Suppressor macrophage treated with lipopolysaccharide for 4 hours (primary cell): ENCODE measurements at regions not wholly inside any gene's neighbourhood (a gene's known extent, or its start where the extent isn't known, plus 50 kb on each side); places are given as distances from the start of the nearest gene placed in this dataset.

Experiments used
- DNase-seq: peaks from one replicate; pipeline ENCODE4 v3.0.0-alpha.2; 2020

DNA sequence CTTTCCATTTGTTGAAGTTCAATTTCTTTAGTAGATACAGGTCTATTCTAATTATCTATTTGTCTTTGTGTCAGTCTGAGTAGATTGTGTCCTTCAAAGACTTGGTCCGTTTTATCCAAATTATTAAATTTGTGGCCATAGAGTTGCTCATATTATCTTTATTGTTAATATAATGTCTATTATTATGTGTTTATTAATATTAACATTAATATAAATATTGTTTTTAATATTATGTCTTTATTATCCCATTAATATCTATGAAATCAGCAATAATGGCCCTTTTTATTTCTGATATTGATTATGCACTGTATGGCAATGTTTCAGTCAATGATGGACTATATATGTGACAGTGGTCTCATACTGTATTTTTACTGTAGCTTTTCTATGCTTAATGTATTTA lies 2067.3 kb upstream of the AGA start:
- DNase-seq: no peak

- no peak for DNase-seq
Measured at GRCh38 chr4:179521952-179522351, 2079.7 kb upstream of the AGA start.

DNA sequence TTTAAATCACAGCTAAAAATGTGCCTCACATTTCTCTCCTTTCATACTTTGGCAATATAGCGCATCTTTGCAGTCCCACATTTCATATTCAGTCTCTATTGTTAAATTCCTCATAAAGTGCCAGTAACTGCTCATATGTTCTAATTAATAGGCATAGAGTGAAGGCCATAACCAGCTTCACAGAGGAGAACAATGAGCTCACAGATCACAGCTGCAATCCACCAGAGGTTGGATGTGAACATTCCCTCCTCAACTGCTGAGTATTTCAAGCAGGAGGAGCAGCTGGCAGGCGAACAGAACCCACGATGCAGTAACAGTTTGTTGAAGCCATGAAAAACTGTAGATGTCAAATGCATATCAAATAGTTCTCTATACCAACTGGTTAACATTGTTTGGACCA lies 2088.7 kb upstream of the AGA start:
- no peak for DNase-seq

GRCh38 chr4:179536694-179537093 lies 2094.5 kb upstream of the AGA start:
- no peak for DNase-seq

DNA sequence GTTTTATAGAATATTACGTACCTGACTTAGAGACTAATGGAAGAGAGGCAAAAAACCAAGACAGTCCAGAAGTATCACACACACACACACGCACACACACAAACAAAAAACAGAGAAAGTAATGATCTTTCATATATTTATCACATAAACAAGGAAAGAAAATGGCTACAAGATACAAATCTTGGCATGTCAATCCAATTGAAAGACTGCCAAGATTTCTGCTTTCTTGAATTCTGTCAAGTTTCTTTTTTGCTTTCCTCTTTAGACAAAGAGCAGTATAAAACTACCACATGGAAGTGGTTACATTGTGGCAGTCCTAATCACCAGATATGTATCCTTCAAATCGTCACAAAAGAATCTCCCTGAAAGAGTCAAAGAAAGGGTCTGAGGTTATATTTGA lies 2097.4 kb upstream of the AGA start:
- no peak for DNase-seq

DNA sequence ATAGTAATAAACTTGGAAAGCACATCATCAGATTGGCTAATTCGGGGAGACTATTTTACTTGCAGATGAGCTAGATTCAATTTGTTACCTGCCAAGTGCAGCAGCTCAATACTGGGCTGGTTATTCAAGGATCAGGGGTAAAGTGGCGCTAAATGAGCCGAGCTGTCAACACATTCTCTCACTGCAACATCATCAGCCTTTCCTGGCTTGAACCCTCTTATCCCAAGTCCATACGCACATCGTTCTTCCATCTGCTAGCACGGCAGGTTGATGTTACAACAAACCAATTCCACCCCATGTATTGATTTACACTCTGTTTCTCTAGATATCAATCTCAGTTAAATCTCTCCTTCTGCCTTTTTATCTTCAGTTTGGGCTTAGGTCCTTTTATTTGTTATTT lies 2101.5 kb upstream of the AGA start:
- DNase-seq: no peak

DNA sequence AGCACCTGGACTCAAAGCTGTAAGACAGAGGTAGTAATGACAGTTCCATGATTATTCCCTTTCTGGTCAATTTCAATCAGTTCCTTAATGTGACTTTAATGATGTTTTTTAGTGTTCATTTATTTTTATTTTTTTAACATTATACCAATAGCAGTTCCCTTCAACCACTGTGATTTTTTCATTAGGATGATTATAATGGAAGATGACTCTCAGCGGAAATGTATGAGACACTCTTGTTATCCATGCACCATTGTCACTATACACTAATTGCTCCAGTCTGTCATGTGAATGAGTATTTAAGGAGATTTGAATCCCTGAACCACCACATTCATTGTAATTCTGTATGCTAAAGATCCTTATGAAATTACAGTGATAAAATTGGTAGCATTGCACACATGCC lies 2102.3 kb upstream of the AGA start:
- no peak for DNase-seq

DNA sequence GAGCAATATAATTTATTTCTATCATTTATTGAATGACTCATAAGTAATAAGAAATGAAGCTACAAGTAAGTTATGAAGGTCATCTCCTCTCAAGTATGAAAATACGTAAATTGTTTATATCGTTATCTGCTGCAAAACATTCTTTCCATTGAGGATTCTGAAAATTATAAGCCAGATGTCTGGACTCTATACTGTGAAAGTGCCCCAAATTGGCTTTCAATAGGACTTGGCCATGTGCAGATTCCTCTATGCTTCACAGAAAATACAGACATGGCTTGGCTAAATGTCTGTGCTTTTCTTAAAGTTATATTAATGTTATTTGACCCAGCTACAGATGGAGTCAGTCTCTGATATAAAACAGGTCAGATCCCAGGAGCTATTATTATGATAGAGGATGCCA lies 2109.9 kb upstream of the AGA start:
- no peak for DNase-seq

DNA sequence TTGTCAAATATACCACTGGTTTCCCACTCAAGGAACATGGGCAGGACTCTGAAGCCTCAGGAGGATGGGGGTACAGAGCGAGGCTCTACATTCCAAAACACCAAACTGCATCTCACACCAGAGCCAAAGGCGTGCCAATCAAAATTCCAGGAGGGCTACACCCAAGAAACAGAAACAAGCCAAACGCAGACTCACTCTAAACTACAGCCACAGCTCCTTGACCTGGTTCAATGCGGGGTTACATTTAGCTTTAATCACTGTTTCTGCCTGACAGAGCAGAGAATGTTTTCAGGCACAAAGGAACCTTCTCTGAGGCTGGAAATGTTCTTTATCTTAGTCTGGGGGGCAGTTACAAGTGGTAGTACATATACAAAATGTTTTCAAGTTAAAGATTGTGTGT lies 2121.5 kb upstream of the AGA start:
- no peak for DNase-seq

DNA sequence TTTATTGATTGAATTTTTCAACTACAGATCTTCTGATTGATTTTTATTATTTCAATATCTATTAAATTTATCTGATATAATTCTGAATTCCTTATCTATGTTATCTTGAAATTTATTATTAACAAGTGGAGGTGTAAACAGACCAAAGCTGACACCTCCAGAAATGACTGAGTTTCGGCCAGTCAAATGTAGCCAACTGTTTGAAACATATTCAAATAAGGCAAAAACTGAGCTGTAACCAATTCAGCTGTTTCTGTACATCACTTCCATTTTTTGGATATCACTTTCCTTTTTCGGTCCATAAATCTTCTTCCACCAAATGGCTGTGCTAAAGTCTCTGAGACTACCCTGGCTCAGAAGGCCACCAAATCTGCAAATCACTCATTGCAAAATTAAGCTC lies 2127.3 kb upstream of the AGA start:
- DNase-seq: no peak

- no peak for DNase-seq
Measured at GRCh38 chr4:179582164-179582905, 2140.1 kb upstream of the AGA start.

- no peak for DNase-seq
Measured at GRCh38 chr4:179583221-179583620, 2141.0 kb upstream of the AGA start.

DNA sequence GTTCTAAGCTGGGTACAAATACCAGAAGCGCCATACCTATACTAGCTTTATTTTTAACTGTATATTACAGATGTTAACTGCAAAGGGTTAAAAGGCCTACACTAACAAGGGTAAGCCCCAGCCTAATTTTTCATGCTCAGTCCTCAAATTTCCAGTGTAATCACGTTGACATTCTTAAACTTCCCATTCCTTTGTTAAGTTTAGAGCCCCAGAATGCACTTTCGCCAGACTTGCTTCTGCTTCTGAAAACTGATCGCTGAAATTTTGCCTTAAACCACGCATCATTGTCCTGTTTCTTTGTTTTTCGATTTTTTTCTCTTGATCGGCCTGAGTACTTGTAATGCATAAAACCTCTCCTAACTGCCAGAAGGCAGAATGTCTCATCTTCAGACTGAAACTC lies 2141.9 kb upstream of the AGA start:
- DNase-seq: no peak

GRCh38 chr4:179585761-179586160 lies 2143.5 kb upstream of the AGA start:
- DNase-seq: no peak

GRCh38 chr4:179586460-179586859 lies 2144.2 kb upstream of the AGA start:
- DNase-seq: no peak

GRCh38 chr4:179595671-179596410 lies 2153.6 kb upstream of the AGA start:
- DNase-seq: no peak

DNA sequence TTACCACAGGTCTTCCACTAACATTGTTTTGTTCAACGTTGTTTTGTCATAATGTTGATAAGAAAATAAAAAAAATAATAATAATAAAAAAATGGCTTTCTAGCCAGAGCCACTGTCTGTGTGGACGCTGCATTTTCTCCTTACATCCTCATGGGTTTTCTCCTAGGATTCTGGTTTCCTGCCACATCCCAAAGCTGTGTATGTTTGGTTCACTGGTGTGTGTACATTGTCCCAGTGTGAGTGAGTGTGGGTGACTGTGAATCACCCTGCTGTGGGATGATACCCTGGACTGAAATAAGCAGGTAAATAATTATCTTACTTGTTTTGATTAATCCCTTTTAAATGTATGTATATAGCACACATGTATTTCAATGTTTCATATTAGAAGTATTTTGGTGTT lies 2154.4 kb upstream of the AGA start:
- no peak for DNase-seq

DNA sequence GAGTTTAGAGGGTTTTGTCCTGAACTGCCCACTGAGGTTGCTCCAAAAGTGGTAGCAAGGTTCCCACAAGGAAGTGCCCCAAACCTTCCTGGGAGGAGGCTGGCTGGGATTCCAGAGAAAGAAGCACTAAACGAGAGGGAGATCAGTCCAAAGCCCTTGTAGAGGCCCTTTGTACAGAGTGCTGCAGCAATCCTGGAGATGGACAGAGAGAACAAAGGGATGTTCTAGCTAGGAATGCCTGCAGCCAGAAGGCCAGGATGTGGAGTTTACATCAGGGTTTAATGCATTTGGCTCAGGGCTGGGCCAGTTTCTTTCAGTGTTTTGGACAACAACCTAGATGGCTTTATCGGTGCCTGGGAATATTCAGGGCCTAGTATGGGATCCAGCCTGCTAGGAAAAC lies 2155.1 kb upstream of the AGA start:
- DNase-seq: no peak

- DNase-seq: no peak
Measured at GRCh38 chr4:179601671-179602070, 2159.4 kb upstream of the AGA start.

- no peak for DNase-seq
Measured at GRCh38 chr4:179605196-179605595, 2163.0 kb upstream of the AGA start.

- no peak for DNase-seq
Measured at GRCh38 chr4:179607003-179607402, 2164.8 kb upstream of the AGA start.

DNA sequence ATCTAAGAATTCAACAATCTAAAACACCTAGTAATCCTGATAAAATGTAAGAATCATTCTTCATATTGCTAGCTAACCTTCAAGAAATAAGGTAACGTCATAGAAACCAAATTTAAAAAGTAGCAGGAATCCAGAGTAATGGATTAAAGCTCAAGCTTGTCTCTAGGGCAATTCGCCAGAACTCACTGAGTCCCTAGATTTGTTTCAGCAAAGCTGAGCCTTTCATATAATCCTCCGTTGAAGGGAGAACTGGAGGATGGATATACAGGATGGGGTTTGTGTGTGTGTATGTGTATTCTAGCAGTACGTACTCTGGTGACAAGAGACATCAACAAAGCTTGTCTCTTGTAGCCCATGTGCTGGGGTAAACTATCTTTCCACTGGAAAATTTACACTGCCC lies 2173.5 kb upstream of the AGA start:
- DNase-seq: no peak

DNA sequence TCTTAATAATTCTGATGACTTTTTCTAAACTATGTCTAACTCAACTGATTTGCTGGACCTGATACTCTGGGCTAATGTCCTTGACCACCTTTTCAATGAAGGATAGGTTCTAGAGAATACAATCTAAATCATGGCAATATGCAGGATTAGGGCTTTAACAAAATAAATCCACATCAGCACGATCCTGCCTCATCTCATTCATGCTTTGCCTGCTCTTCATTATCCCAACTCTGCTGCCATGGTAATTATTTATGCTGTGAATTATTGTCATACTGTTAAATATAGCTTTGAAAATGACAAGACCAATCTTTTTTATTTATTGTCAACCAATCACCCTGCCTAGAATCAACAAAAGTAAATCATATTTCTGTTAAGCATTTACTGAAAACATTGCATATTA lies 2176.7 kb upstream of the AGA start:
- no peak for DNase-seq

- DNase-seq: no peak
Measured at GRCh38 chr4:179624768-179625181, 2182.5 kb upstream of the AGA start.

DNA sequence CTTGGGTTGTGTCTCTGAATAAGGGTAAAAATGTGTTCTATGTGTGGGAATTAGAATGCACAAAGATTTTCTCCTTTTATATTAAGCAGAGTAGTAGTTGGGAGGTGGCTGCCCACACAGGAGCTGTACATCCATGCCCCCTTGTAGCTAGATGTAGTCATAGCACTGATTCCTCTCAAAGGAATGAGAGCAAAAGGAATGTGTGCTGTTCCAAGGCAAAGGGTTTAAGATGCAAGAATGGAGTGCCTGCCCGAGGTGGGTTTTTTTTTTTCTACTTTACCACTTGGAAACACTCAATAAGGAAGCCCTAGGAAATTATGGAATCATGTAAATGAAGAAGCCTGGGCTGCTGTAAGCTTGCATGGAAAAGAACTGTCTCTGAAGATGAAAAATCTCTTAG lies 2183.2 kb upstream of the AGA start:
- no peak for DNase-seq
